ENCODE measurements at regions not wholly inside any gene's neighbourhood (a gene's known extent, or its start where the extent isn't known, plus 50 kb on each side); places are given as distances from the start of the nearest gene placed in this dataset.
A peak's percentile ranks its signal among the peaks of the same experiment; 100 is the strongest.

DNA sequence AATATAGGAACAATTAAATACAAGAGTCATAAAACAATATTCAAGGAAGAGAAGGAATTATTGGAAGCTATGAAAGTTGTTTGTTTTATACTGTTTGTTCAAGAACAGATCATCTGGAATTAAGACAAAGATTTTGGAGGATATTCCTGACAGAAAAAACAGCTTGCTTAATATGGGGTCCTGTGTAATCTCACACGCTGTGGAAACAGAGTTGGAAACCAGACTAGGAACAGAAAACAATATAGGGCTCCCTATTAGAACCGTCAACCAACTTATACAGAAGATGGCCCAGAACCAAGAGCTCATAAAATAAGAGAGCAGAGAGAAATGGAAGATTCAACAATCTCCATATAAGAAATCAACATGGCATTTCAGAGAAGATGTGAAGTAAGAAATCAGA is 156.0 kb downstream of the PCDH18 start:
- Histone ChIP-seq H3K4me3 (ENCODE audit: low read depth, low read length) (no peak overlapping the region), H3K27me3 (ENCODE audit: control insufficient read depth, insufficient read depth, low read length) (no peaks in the 10 kb centered on the region), H3K36me3 (ENCODE audit: control insufficient read depth, insufficient read depth, low read length) (no peaks in the 10 kb centered on the region)
- FAIRE-seq (no peak), DNase-seq (ENCODE audit: low read depth) (no peak)
- TF ChIP-seq, protein P1, sequence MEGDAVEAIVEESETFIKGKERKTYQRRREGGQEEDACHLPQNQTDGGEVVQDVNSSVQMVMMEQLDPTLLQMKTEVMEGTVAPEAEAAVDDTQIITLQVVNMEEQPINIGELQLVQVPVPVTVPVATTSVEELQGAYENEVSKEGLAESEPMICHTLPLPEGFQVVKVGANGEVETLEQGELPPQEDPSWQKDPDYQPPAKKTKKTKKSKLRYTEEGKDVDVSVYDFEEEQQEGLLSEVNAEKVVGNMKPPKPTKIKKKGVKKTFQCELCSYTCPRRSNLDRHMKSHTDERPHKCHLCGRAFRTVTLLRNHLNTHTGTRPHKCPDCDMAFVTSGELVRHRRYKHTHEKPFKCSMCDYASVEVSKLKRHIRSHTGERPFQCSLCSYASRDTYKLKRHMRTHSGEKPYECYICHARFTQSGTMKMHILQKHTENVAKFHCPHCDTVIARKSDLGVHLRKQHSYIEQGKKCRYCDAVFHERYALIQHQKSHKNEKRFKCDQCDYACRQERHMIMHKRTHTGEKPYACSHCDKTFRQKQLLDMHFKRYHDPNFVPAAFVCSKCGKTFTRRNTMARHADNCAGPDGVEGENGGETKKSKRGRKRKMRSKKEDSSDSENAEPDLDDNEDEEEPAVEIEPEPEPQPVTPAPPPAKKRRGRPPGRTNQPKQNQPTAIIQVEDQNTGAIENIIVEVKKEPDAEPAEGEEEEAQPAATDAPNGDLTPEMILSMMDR (IDR thresholded peaks at IDR 0.05; ENCODE audit: insufficient read depth, low read length, severe bottlenecking), result no peak

GRCh38 chr4:137375111-137375850 is 157.0 kb downstream of the PCDH18 start:
- H3K4me3 ChIP-seq (ENCODE audit: low read depth, low read length), result no peak overlapping the region
- H3K27me3 ChIP-seq (ENCODE audit: control insufficient read depth, insufficient read depth, low read length), result no peaks in the 10 kb centered on the region
- DNase-seq (ENCODE audit: low read depth), result no peak
- no peak for FAIRE-seq
- TF ChIP-seq, protein P1 (IDR thresholded peaks at IDR 0.05; ENCODE audit: insufficient read depth, low read length, severe bottlenecking), result no peak
- no peaks in the 10 kb centered on the region for H3K36me3 ChIP-seq (ENCODE audit: control insufficient read depth, insufficient read depth, low read length)

DNA sequence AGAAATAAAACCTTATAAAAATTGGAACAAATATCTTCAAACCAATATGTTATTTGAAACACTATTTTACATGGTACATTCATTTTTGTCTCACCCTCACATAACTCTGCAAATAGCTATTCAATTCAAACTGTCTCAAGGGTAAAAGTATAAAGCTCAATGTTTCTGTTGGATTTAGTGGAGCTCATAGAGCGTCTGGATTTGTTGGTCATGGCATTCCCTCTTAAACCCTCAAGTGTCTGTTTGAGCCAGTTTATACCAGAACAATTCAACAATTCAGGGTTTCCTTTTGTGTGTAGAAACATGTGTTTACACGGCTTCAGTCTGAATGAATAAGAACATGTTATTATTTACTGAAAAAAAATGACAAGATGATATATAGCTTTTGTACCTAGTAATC is 161.6 kb downstream of the PCDH18 start:
- Histone ChIP-seq H3K27me3 (ENCODE audit: control insufficient read depth, insufficient read depth, low read length) (no peaks in the 10 kb centered on the region), H3K36me3 (ENCODE audit: control insufficient read depth, insufficient read depth, low read length) (no peaks in the 10 kb centered on the region), H3K4me3 (ENCODE audit: low read depth, low read length) (no peak overlapping the region)
- TF ChIP-seq, protein P1 (IDR thresholded peaks at IDR 0.05; ENCODE audit: insufficient read depth, low read length, severe bottlenecking), result no peak
- DNase-seq (ENCODE audit: low read depth), result no peak
- FAIRE-seq, result no peak

DNA sequence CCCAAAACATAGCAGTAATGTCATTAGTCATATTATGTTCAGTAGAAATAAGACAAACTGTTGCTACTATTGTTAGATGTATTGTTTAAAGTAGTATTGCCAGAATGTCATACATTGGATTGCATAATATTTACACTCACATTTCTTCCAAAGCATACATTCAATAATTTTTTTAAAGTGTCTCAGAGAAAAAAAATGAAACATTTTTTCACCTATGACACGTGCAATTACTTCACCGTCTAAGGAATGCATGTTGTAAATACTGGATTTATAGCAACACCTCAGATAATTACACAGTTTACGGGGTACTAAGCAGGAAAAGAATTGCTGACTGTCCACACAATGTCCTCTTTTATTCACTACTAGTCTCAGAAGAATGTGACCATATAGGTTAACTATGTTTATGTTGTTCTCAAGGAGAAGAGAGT is 162.1 kb downstream of the PCDH18 start:
- DNase-seq (ENCODE audit: low read depth) (peak; percentile 95), FAIRE-seq (no peak)
- H3K4me3 ChIP-seq (ENCODE audit: low read depth, low read length), result no peak overlapping the region
- TF ChIP-seq, protein P1 (IDR thresholded peaks at IDR 0.05; ENCODE audit: insufficient read depth, low read length, severe bottlenecking), result no peak
- H3K27me3 ChIP-seq (ENCODE audit: control insufficient read depth, insufficient read depth, low read length), result no peaks in the 10 kb centered on the region
- H3K36me3 ChIP-seq (ENCODE audit: control insufficient read depth, insufficient read depth, low read length), result no peaks in the 10 kb centered on the region

DNA sequence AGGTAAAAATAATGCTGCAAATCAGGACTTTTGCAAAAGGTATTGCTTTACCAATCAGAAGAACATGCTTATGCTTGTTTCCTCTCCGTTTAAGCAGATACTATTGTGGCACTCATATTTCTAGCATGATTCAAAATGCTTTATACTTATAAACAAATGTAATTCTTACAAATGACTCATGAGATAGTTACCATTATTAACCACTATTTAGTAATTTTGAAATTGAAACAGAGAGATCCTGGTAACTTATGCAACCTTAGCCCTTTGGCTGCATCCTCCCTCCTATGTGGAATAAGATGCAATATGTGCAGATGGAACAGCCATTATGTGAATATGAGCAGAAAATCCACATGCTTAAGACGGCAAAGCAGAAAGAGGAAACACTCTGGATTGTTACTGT is 164.7 kb downstream of the PCDH18 start:
- DNase-seq (ENCODE audit: low read depth) (peak; percentile 98), FAIRE-seq (no peak)
- TF ChIP-seq, protein P1 (IDR thresholded peaks at IDR 0.05; ENCODE audit: insufficient read depth, low read length, severe bottlenecking), result no peak
- Histone ChIP-seq H3K4me3 (ENCODE audit: low read depth, low read length) (no peak overlapping the region), H3K36me3 (ENCODE audit: control insufficient read depth, insufficient read depth, low read length) (no peaks in the 10 kb centered on the region), H3K27me3 (ENCODE audit: control insufficient read depth, insufficient read depth, low read length) (no peaks in the 10 kb centered on the region)

DNA sequence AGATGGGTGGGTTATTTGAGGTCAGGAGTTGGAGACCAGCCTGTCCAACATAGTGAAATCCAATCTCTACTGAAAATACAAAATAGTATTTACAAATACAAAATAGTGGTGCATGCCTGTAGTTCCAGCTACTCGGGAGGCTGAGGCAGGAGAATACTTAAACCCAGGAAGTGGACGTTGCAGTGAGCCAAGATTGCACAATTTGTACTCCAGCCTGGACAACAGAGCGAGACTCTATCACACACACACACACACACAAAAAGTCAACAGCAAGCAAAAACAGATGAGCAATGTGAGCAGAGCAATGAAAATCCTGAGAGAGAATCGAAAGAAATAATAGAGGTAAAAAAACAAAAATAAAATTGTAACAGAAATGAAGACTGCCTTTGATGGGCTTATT is 168.8 kb downstream of the PCDH18 start:
- H3K36me3 ChIP-seq (ENCODE audit: control insufficient read depth, insufficient read depth, low read length), result no peaks in the 10 kb centered on the region
- no peak for FAIRE-seq
- no peaks in the 10 kb centered on the region for H3K27me3 ChIP-seq (ENCODE audit: control insufficient read depth, insufficient read depth, low read length)
- no peak overlapping the region for H3K4me3 ChIP-seq (ENCODE audit: low read depth, low read length)
- TF ChIP-seq, protein P1 (IDR thresholded peaks at IDR 0.05; ENCODE audit: insufficient read depth, low read length, severe bottlenecking), result no peak
- no peak for DNase-seq (ENCODE audit: low read depth)
